ENCODE measurements at regions not wholly inside any gene's neighbourhood (a gene's known extent, or its start where the extent isn't known, plus 50 kb on each side); places are given as distances from the start of the nearest gene placed in this dataset.

GRCh38 chr15:97009031-97009431, 678.5 kb downstream of the NR2F2 start:
- no peak overlapping the region for H3K9ac ChIP-seq (ENCODE audit: low read length)
- H3K4me1 ChIP-seq (ENCODE audit: control insufficient read depth, low read depth, low read length) = no peaks in the 10 kb centered on the region
- H3K36me3 ChIP-seq (ENCODE audit: control insufficient read depth, low read depth, low read length) = no peaks in the 10 kb centered on the region
- H3K4me3 ChIP-seq (ENCODE audit: low read length) = no peak overlapping the region
- H3K27me3 ChIP-seq (ENCODE audit: control insufficient read depth, insufficient read depth, low read length) = peaks cover 10% of the 10 kb centered on the region
- no peaks in the 10 kb centered on the region for H3K9me3 ChIP-seq (ENCODE audit: control insufficient read depth, low read depth, low read length)
- no peak overlapping the region for H3K27ac ChIP-seq (ENCODE audit: low read length)

- H3K9ac ChIP-seq (ENCODE audit: low read length) = no peak overlapping the region
- no peak overlapping the region for H3K27ac ChIP-seq (ENCODE audit: low read length)
- no peaks in the 10 kb centered on the region for H3K9me3 ChIP-seq (ENCODE audit: control insufficient read depth, low read depth, low read length)
- peaks cover 6% of the 10 kb centered on the region for H3K4me1 ChIP-seq (ENCODE audit: control insufficient read depth, low read depth, low read length)
- H3K4me3 ChIP-seq (ENCODE audit: low read length) = no peak overlapping the region
- H3K27me3 ChIP-seq (ENCODE audit: control insufficient read depth, insufficient read depth, low read length) = peaks cover 10% of the 10 kb centered on the region
- no peaks in the 10 kb centered on the region for H3K36me3 ChIP-seq (ENCODE audit: control insufficient read depth, low read depth, low read length)
Observed at GRCh38 chr15:97012986-97013385, 682.5 kb downstream of the NR2F2 start.

- no peaks in the 10 kb centered on the region for H3K9me3 ChIP-seq (ENCODE audit: control insufficient read depth, low read depth, low read length)
- H3K4me1 ChIP-seq (ENCODE audit: control insufficient read depth, low read depth, low read length) = peaks cover 6% of the 10 kb centered on the region
- H3K36me3 ChIP-seq (ENCODE audit: control insufficient read depth, low read depth, low read length) = no peaks in the 10 kb centered on the region
- H3K4me3 ChIP-seq (ENCODE audit: low read length) = no peak overlapping the region
- no peak overlapping the region for H3K9ac ChIP-seq (ENCODE audit: low read length)
- H3K27ac ChIP-seq (ENCODE audit: low read length) = no peak overlapping the region
- peaks cover 10% of the 10 kb centered on the region for H3K27me3 ChIP-seq (ENCODE audit: control insufficient read depth, insufficient read depth, low read length)
Observed at GRCh38 chr15:97013491-97013890, 683.0 kb downstream of the NR2F2 start.

GRCh38 chr15:97014001-97014400, 683.5 kb downstream of the NR2F2 start:
- Histone ChIP-seq H3K9me3 (ENCODE audit: control insufficient read depth, low read depth, low read length) (no peaks in the 10 kb centered on the region), H3K9ac (ENCODE audit: low read length) (no peak overlapping the region), H3K36me3 (ENCODE audit: control insufficient read depth, low read depth, low read length) (no peaks in the 10 kb centered on the region), H3K27ac (ENCODE audit: low read length) (no peak overlapping the region), H3K27me3 (ENCODE audit: control insufficient read depth, insufficient read depth, low read length) (peaks cover 10% of the 10 kb centered on the region), H3K4me1 (ENCODE audit: control insufficient read depth, low read depth, low read length) (peaks cover 6% of the 10 kb centered on the region), H3K4me3 (ENCODE audit: low read length) (no peak overlapping the region)

- Histone ChIP-seq H3K4me3 (ENCODE audit: low read length) (no peak overlapping the region), H3K9ac (ENCODE audit: low read length) (no peak overlapping the region), H3K27ac (ENCODE audit: low read length) (no peak overlapping the region), H3K9me3 (ENCODE audit: control insufficient read depth, low read depth, low read length) (no peaks in the 10 kb centered on the region), H3K27me3 (ENCODE audit: control insufficient read depth, insufficient read depth, low read length) (no peaks in the 10 kb centered on the region), H3K36me3 (ENCODE audit: control insufficient read depth, low read depth, low read length) (no peaks in the 10 kb centered on the region), H3K4me1 (ENCODE audit: control insufficient read depth, low read depth, low read length) (no peaks in the 10 kb centered on the region)
Observed at GRCh38 chr15:97023488-97023844, 693.0 kb downstream of the NR2F2 start.

GRCh38 chr15:97026781-97027180, 696.3 kb downstream of the NR2F2 start:
- no peak overlapping the region for H3K27ac ChIP-seq (ENCODE audit: low read length)
- H3K4me3 ChIP-seq (ENCODE audit: low read length) = no peak overlapping the region
- no peaks in the 10 kb centered on the region for H3K9me3 ChIP-seq (ENCODE audit: control insufficient read depth, low read depth, low read length)
- no peaks in the 10 kb centered on the region for H3K4me1 ChIP-seq (ENCODE audit: control insufficient read depth, low read depth, low read length)
- H3K9ac ChIP-seq (ENCODE audit: low read length) = no peak overlapping the region
- no peaks in the 10 kb centered on the region for H3K27me3 ChIP-seq (ENCODE audit: control insufficient read depth, insufficient read depth, low read length)
- no peaks in the 10 kb centered on the region for H3K36me3 ChIP-seq (ENCODE audit: control insufficient read depth, low read depth, low read length)

- Histone ChIP-seq H3K9me3 (ENCODE audit: control insufficient read depth, low read depth, low read length) (no peaks in the 10 kb centered on the region), H3K27ac (ENCODE audit: low read length) (no peak overlapping the region), H3K4me1 (ENCODE audit: control insufficient read depth, low read depth, low read length) (no peaks in the 10 kb centered on the region), H3K4me3 (ENCODE audit: low read length) (no peak overlapping the region), H3K9ac (ENCODE audit: low read length) (no peak overlapping the region), H3K27me3 (ENCODE audit: control insufficient read depth, insufficient read depth, low read length) (no peaks in the 10 kb centered on the region), H3K36me3 (ENCODE audit: control insufficient read depth, low read depth, low read length) (no peaks in the 10 kb centered on the region)
Observed at GRCh38 chr15:97027772-97028171, 697.3 kb downstream of the NR2F2 start.

GRCh38 chr15:97030251-97030650, 699.8 kb downstream of the NR2F2 start:
- Histone ChIP-seq H3K9ac (ENCODE audit: low read length) (no peak overlapping the region), H3K27ac (ENCODE audit: low read length) (no peak overlapping the region), H3K4me3 (ENCODE audit: low read length) (no peak overlapping the region), H3K36me3 (ENCODE audit: control insufficient read depth, low read depth, low read length) (no peaks in the 10 kb centered on the region), H3K4me1 (ENCODE audit: control insufficient read depth, low read depth, low read length) (no peaks in the 10 kb centered on the region), H3K9me3 (ENCODE audit: control insufficient read depth, low read depth, low read length) (no peaks in the 10 kb centered on the region), H3K27me3 (ENCODE audit: control insufficient read depth, insufficient read depth, low read length) (no peaks in the 10 kb centered on the region)

GRCh38 chr15:97036301-97036700, 705.8 kb downstream of the NR2F2 start:
- Histone ChIP-seq H3K4me3 (ENCODE audit: low read length) (no peak overlapping the region), H3K36me3 (ENCODE audit: control insufficient read depth, low read depth, low read length) (no peaks in the 10 kb centered on the region), H3K27me3 (ENCODE audit: control insufficient read depth, insufficient read depth, low read length) (no peaks in the 10 kb centered on the region), H3K27ac (ENCODE audit: low read length) (no peak overlapping the region), H3K9ac (ENCODE audit: low read length) (no peak overlapping the region), H3K4me1 (ENCODE audit: control insufficient read depth, low read depth, low read length) (peaks cover 5% of the 10 kb centered on the region), H3K9me3 (ENCODE audit: control insufficient read depth, low read depth, low read length) (no peaks in the 10 kb centered on the region)

GRCh38 chr15:97037080-97037479, 706.6 kb downstream of the NR2F2 start:
- H3K9ac ChIP-seq (ENCODE audit: low read length) = no peak overlapping the region
- no peak overlapping the region for H3K27ac ChIP-seq (ENCODE audit: low read length)
- no peaks in the 10 kb centered on the region for H3K27me3 ChIP-seq (ENCODE audit: control insufficient read depth, insufficient read depth, low read length)
- H3K4me3 ChIP-seq (ENCODE audit: low read length) = no peak overlapping the region
- no peaks in the 10 kb centered on the region for H3K9me3 ChIP-seq (ENCODE audit: control insufficient read depth, low read depth, low read length)
- peaks cover 5% of the 10 kb centered on the region for H3K4me1 ChIP-seq (ENCODE audit: control insufficient read depth, low read depth, low read length)
- no peaks in the 10 kb centered on the region for H3K36me3 ChIP-seq (ENCODE audit: control insufficient read depth, low read depth, low read length)

GRCh38 chr15:97045666-97046421, 715.3 kb downstream of the NR2F2 start:
- no peaks in the 10 kb centered on the region for H3K36me3 ChIP-seq (ENCODE audit: control insufficient read depth, low read depth, low read length)
- H3K9ac ChIP-seq (ENCODE audit: low read length) = no peak overlapping the region
- H3K9me3 ChIP-seq (ENCODE audit: control insufficient read depth, low read depth, low read length) = no peaks in the 10 kb centered on the region
- H3K27ac ChIP-seq (ENCODE audit: low read length) = no peak overlapping the region
- no peaks in the 10 kb centered on the region for H3K27me3 ChIP-seq (ENCODE audit: control insufficient read depth, insufficient read depth, low read length)
- H3K4me3 ChIP-seq (ENCODE audit: low read length) = no peak overlapping the region
- no peaks in the 10 kb centered on the region for H3K4me1 ChIP-seq (ENCODE audit: control insufficient read depth, low read depth, low read length)

- Histone ChIP-seq H3K27me3 (ENCODE audit: control insufficient read depth, insufficient read depth, low read length) (no peaks in the 10 kb centered on the region), H3K4me3 (ENCODE audit: low read length) (no peak overlapping the region), H3K4me1 (ENCODE audit: control insufficient read depth, low read depth, low read length) (no peaks in the 10 kb centered on the region), H3K27ac (ENCODE audit: low read length) (no peak overlapping the region), H3K36me3 (ENCODE audit: control insufficient read depth, low read depth, low read length) (no peaks in the 10 kb centered on the region), H3K9me3 (ENCODE audit: control insufficient read depth, low read depth, low read length) (no peaks in the 10 kb centered on the region), H3K9ac (ENCODE audit: low read length) (no peak overlapping the region)
Observed at GRCh38 chr15:97052513-97052912, 722.0 kb downstream of the NR2F2 start.

Measured in iPS-18a (cell line).